T-helper 22 cell (primary cell): ENCODE measurements at regions not wholly inside any gene's neighbourhood (a gene's known extent, or its start where the extent isn't known, plus 50 kb on each side); places are given as distances from the start of the nearest gene placed in this dataset.
"Not testable (repeated sequence)": the region's sequence is repeated elsewhere in the genome, so short reads cannot be mapped to it uniquely, and the experiment has no call there.

ENCODE experiments used
- DNase-seq: peaks from one replicate; pipeline ENCODE4 v3.0.0-alpha.2; 2020; ENCODE audit warnings: low read depth

DNA sequence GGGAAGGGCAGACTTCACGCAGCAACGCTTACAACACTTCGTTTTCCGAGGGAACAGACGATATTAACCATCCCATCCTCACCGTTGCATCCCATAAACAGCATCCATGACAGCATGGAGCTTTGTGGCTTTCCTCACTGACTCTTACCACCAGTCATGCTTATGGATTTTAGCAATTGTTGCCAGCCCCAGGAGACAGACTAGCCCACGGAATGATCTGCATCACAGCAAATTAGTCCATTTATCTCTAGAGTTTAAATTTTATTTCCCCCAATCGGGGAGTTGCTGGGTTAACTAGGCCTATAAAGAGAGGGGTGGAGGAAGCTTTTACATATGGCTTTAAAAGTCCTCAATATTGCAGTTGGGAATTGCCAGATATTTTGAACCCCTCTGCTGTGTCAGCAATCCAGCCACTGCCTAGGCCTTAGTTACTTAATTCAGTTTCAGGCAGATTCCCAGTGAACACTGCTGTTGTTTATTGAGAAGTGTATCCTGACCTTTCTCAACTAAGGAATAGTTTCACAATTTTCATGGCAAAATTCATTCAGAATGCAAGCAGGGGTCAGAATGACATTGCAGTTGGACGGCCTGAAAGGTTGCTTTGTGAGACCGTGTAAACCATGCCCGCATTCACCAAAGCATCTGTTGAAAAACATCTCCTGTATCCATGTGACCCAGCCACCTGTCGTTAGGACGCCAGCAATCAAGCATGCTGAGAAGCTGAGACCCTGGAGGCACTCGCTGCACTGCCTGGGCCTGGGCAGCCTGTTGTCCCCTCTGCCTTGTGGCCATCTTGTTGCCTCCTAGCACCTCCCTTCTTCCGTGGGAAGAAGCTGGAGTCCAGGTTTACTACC lies 397.4 kb upstream of the TPM1 start:
- DNase-seq, result no peak

- no peak for DNase-seq
These were observed 395.2 kb upstream of the TPM1 start for GRCh38 chr15:62647202-62647842.

DNA sequence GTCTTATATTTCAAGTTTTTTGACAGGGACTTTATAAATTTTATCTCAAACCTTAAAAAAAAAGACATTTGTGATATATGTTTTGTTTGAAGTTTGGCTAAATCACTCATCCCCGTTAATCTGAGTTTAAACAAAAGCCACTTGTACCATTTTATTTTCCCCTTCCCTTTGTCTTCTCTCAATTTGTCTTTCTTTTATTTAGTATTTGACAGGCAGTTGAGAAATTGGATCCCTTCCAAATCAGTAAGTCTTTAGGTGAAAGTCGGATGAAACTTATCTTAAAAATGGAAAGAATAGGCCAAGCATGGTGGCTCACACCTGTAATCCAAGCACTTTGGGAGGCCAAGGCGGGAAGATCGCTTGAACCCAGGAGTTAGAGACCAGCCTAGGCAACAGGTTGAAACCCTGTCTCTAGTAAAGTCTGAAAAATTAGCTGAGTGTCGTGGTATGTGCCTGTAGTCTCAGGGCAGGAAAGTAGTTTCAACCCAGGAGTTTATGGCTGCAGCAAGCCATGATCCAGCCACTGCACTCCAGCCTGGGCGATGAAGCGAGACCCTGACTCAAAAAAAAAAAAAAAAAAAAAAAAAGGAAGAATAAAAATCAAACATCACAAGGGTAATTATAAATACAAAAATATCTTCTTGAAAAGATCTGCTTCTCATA lies 394.6 kb upstream of the TPM1 start:
- DNase-seq, result no peak

- no peak for DNase-seq
These were observed 393.6 kb upstream of the TPM1 start for GRCh38 chr15:62648954-62649353.

DNA sequence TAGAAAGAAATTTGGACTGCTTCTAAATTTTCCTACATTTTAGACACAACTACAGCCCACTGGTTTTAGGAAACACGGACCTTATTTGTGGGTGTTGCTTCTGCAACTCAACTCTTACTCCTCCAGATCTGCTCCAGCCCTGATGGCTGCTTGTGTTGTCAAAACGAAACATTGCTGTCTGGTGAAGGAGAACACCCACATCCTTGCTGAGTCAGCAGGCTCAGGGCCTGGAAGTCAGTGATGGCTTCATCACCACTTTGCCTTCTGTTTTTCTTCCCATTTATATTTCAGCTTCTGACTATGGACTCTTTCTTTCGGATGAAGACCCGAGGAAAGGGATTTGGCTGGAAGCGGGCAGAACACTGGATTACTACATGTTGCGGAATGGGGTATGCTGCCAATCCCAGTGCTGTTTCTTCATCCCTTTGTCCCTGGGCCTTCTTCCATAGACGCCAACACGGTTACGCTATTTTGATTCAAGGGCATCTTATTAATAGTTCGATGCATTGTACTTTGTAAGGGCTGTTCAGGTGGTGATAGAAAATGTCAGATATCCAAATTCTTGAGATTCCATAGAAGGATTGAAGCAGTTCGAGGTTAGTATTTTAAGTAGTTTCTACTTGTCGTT lies 392.6 kb upstream of the TPM1 start:
- no peak for DNase-seq

GRCh38 chr15:62653122-62653521 lies 389.4 kb upstream of the TPM1 start:
- DNase-seq, result no peak

DNA sequence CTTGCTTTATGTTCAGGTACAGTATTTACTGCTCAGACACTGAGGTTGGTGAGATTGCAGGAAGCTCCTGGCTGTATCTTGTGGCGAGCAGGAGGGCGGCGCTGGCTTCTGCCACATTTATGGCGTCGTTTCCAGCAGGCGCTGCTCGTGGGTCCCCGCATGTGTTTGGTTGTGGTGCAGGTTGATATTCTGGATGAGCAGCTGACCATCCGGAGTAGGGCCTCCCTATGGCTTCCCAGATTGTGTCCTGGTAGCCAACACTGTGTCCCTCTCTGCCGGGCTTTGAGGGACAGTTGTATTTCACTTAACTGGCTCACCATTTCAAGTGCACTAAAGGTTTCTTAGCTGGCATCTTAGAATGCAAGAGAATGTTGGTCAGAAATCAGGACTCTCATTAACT lies 386.5 kb upstream of the TPM1 start:
- no peak for DNase-seq

- not testable (repeated sequence) for DNase-seq
These were observed 385.0 kb upstream of the TPM1 start for GRCh38 chr15:62657501-62657900.

DNA sequence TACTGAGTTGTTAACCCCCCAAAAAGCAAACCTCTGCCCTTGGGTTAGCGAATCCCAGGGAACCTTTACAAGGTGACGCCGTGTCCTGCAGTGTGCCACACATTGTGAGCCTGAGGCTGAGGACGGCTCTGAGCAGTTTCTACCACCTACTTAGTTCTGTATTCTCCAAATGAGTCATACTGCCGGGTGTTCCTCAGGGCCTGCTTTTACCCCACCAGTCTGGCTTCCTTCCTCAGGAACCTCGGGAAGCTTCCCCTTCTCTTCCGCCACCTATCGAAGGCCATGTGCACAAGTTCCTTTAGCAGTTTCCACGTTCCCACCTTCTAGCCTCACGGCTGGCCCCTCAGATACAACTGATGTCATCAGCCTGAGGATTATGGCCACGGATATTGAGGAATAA lies 384.0 kb upstream of the TPM1 start:
- DNase-seq, result no peak

DNA sequence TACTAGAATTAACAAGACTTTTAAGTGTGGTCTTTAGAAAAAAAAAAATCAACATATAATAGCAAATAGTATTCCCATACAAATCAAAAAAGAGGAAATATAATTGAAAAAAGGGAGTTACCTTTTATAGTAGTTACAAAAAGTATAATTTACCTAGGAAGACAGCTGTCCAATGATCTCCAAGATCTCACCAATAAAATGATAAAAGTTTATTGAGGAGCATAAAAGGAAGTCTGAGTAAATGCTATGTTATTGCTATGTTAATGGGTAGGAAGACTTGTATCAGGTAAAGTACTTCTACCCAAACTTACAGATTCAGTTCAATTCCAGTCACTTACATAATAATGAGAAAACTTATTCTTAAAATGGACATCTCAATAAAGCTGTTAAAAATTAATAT lies 379.0 kb upstream of the TPM1 start:
- DNase-seq, result no peak

DNA sequence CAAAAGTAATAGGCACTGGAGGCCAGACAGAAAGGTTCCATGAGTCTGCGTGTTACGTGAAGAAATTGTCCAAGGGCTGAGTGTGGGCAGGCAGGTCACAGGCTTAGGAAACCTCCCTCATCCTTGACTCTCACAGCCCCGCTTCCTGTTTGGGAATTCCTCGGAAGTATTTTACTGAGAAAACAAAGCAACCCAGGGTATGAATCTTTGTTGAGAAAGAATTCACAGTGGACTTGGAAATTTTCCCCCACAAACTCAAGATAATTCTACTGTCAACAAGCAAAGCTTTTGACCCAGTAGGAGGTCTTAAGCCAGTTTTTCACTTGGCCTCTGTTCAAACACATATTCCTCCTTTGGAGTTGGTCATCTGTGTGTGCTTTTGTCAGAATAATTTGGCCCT lies 377.1 kb upstream of the TPM1 start:
- DNase-seq, result no peak

DNA sequence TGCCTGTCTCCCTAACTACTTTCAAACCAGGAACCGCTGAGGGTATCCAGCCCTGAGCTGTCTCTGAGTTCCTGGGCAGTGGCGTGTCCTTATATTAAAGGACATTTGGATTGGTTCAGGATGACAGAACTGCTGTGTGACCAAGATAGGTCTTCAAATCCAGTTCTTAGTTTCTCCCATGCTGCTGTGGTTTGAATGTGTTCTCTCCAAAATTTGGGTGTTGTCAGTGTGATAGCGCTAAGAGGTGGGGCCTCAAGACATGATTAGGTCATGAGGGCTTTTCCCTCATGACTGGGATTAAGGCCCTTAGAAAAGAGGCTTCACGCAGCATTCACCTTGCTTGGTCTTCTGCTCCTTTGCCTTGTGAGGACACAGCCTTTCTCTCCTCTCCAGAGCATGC lies 376.5 kb upstream of the TPM1 start:
- no peak for DNase-seq

- DNase-seq, result no peak
These were observed 370.3 kb upstream of the TPM1 start for GRCh38 chr15:62672268-62672667.

GRCh38 chr15:62676891-62677290 lies 365.7 kb upstream of the TPM1 start:
- DNase-seq, result no peak

- DNase-seq, result no peak
These were observed 360.3 kb upstream of the TPM1 start for GRCh38 chr15:62681939-62682896.

GRCh38 chr15:62683192-62683591 lies 359.4 kb upstream of the TPM1 start:
- not testable (repeated sequence) for DNase-seq

DNA sequence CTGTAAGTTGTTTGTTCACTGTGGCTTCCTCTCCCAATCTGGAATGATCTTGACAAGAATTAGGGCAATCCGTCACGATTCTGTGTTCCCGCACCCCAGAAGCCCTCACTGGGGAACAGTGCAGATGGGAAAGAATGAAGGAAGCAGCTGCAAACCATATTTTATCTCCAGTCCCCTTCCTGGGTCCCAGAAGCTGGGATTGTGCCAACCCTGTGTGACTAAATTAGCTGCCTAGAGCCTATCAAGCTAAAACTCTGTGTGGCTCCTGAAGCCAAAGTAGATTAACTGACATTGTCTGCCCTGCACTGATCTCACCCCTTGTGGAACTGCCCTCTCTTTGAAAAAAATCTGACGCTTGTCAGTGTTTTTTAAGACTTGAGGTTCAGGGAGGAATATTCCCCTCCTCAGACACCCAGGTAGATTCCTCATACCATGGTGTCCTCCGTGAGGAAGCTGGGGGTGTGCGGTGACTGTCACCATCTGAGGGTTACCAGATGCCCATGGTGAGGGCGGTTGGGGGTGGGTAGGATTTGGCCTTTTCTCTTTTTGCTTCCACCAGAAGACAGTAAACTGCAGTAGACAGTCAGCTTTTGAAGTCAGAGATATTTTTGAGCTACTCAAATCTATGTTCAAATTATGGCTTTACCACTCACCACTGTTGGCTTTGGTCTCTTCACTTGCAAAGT lies 358.3 kb upstream of the TPM1 start:
- no peak for DNase-seq

- DNase-seq, result no peak
These were observed 351.5 kb upstream of the TPM1 start for GRCh38 chr15:62691008-62691407.

GRCh38 chr15:62697636-62698035 lies 344.9 kb upstream of the TPM1 start:
- DNase-seq, result no peak

DNA sequence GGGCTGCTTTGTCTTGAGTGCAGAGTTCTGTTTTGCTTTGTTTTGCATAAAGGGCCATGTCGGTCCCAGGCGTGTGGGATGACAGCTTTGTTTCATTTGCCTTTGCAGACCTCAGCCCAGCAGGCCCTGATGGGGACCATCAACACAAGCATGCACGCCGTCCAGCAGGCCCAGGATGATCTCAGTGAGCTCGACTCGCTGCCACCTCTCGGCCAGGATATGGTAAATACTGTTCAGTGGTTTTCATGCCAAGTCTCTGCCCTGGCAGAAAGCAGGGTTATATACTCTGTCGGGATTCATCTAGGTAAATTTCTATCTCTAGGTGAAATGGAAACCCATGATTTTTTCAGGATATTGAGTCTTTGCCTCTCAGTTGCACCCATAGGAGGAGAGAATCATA lies 343.9 kb upstream of the TPM1 start:
- no peak for DNase-seq

DNA sequence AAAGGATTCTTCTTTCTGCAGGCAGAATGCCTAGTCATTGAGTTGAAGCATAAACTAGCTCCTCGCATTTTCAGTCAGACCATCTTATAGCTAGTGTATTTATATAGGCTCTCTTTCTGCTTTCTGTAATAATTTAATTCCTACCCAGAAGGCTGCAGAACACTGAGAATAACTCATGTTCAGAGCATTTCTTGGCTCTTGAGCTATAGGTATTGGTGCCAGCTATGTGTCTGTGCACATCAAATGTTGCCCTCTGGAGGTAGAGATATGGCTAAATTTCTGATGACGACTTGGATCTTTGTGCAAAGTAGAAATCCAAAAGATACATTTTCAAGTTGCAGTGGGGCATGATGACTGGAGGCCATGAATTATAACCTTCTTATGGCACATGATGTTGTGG lies 336.2 kb upstream of the TPM1 start:
- DNase-seq, result no peak
